HG02642 (cell line): ENCODE measurements at regions not wholly inside any gene's neighbourhood (a gene's known extent, or its start where the extent isn't known, plus 50 kb on each side); places are given as distances from the start of the nearest gene placed in this dataset.
"Not testable (repeated sequence)": the region's sequence is repeated elsewhere in the genome, so short reads cannot be mapped to it uniquely, and the experiment has no call there.

Experiments
- ATAC-seq: cut with Tn5 transposase; IDR thresholded peaks from one replicate; pipeline ENCODE4 v1.9.1; 2021; ENCODE audit warnings: mild to moderate bottlenecking; ENCODE audit not compliant: unreplicated experiment, poor library complexity

GRCh38 chr10:9038146-9038714 is 983.7 kb downstream of the GATA3 start:
- ATAC-seq = no peak

DNA sequence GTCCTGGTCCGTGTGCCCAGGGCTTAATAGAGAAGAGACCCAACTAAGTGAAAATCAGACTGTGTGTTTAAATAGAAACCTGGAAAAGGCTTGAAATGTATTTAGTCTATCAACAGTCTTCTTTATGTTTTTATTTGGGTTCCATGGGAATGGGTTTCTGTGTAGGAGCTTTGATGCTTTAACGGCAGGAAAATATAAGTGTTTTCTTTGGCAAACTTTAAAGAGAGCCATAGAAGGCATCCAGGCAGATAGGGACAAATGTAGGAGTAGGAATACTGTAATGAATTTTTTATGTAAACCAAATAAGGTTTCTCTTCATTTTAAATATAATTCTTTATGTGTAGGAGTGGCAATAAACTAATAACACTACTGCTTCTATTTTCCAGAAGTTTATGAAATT is 989.0 kb downstream of the GATA3 start:
- ATAC-seq = no peak

- ATAC-seq = no peak
Observed at GRCh38 chr10:9045311-9045710, 990.8 kb downstream of the GATA3 start.

- no peak for ATAC-seq
Observed at GRCh38 chr10:9051328-9051974, 997.0 kb downstream of the GATA3 start.

- no peak for ATAC-seq
Observed at GRCh38 chr10:9052767-9053166, 998.3 kb downstream of the GATA3 start.

- ATAC-seq = no peak
Observed at GRCh38 chr10:9056521-9056920, 1002.0 kb downstream of the GATA3 start.

DNA sequence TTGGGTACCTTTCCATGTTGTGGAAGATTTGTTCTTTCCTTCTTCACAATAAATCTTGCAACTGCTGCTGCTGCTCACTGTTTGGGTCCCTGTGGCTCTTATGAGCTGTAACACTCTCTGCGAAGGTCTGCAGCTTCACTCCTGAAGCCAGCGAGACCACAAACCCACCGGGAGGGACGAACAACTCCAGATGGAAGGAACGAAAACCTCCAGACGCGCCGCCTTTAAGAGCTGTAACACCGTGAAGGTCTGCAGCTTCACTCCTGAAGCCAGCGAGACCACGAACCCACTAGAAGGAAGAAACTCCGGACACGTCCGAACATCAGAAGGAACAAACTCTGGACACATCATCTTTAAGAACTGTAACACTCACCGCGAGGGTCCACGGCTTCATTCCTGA is 1002.8 kb downstream of the GATA3 start:
- not testable (repeated sequence) for ATAC-seq

DNA sequence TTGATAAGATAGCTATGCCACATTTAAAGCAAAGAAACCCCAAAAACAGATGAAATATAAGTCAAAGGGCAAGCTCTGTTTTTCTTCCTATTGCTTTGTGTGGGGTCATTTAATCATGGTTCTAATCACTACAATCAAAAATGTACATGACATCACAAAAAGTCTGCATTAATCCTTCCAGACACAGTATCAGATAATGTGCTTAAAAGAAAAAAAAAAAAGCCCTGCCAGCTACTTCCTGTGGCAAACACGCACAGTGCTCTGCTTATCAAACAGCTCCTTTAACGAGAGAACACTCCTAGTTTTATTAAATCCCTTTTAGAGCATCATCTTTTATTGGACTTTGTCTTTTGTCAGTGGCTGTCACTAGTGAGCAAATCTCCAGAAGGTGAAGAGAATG is 1005.8 kb downstream of the GATA3 start:
- no peak for ATAC-seq

DNA sequence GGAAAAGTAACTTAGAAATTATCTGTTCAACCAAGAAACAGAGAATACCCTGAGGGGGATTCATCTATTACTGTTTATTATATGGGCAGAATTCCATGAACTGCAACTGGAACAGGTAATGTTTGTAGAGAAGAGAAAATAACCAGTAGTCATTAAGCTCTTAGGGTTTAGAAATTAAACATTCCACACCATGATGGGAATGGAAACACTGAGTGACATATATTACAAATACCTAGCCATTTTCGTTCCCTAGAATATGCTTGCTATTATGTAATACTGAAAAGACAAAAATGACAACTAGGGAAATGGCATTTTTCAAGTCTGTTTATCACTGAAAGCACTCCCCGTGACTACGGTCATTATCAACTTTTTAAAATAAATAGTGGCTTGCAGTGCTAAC is 1007.4 kb downstream of the GATA3 start:
- ATAC-seq = no peak

DNA sequence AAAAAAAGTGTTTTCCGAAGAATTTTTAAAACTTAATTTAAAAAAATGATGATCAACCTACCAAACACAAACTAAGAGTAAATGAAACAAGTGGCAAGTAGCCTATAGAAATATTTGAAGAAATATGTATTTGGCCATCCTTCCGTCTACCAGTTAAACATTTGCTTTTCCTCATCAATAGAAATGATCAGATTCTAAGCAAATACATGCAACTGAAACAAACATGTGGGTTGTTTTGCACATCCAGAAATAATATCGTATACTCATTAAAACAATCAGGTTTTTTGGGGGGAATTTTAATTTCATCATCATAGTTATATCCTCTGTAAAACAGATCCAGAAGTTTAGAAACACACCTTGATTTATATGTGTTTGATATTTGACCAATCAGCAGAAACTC is 1011.7 kb downstream of the GATA3 start:
- ATAC-seq = no peak

- no peak for ATAC-seq
Observed at GRCh38 chr10:9068003-9068402, 1013.5 kb downstream of the GATA3 start.

- ATAC-seq = no peak
Observed at GRCh38 chr10:9069136-9069535, 1014.6 kb downstream of the GATA3 start.

- ATAC-seq = no peak
Observed at GRCh38 chr10:9075420-9075819, 1020.9 kb downstream of the GATA3 start.

DNA sequence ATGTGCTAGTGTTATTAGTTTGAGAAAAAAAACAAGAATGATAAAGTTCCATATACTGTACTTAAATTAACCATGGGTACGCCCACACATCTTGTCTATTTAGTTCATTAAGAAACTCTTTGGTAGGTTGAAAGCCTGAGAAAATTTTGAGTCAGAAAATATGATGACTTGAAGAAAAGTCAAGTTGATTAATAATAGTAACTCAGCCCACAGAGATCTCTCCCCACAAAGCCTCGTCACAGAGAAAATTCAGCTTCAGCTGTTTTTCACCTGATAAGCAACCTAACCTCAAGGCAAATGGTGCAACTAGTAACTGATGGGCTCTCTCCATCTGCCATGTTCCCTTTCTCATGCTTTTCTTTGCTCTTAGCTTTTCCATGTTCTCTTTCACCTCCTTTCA is 1021.6 kb downstream of the GATA3 start:
- ATAC-seq = no peak

DNA sequence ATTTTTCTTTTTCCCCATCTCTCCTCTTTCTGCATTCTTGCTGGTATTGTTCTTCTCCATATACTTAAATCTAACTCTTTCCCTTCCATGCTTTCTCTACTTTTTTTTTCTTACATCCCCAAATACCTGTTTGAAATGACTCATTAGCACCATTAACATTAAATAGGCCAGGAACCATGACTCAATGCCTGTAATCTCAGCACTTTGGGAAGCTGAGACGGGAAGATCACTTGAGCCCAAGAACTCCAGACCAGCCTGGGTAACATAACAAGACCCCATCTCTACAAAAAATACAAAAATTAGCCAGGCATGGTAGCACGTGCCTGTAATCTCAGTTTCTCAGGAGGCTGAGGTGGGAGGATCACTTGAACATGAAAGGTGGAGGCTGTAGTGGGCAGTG is 1026.8 kb downstream of the GATA3 start:
- no peak for ATAC-seq

- ATAC-seq = no peak
Observed at GRCh38 chr10:9081961-9082360, 1027.5 kb downstream of the GATA3 start.

GRCh38 chr10:9091530-9092093 is 1037.1 kb downstream of the GATA3 start:
- ATAC-seq = no peak

DNA sequence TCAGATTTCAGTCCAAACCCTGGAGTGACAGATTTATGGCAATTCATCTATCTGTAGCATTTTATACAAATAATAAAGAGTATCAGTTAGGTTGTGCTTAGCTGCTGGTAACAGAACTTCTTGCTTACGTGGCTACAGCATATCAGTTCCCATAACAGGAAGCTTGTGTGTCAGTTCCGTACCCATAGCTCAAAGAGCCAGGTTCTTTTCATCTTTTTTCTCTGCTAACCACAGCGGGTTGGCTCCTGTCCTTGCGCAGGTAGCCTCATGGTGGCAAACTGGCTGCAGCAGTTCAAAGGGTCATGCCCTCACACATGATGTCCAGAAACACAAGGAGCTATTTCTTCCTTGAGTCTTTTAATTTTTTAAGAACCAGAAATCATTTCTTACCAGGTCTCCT is 1041.8 kb downstream of the GATA3 start:
- ATAC-seq = no peak

DNA sequence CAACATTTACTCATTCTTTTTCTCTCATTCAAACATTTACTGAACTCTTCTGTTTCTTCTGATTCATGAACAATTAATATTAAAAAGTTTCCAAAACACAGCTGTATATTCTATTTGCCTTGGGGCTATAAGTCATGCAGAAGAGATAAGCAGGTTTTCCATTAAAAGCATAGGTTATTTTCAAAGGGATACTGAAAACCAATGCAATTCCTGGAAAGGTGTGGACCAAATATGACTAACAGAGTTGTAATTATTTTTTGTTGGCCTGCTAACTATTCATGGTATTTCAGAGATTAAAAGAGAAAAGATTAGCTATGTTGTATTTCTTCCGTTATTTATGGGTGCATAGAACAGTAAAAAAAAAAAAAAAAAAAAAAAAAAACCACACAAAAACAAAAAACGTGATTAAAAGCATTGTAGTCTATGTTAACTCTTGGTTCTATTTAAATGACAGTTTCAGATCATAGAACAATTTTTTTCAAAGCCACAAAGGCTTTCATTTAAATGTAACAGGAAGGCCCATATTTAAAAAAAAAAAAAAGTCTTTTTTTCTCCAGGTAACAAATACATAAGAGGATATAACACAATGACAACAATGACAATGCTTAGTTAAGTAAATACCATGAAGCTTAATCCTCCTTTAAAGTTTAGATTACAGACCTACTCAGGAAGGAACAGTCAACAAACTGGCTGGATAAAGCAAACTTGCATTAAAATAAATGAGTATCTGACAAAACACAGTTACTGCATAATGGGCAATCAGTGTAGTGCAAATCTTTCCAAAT is 1042.9 kb downstream of the GATA3 start:
- ATAC-seq = no peak

DNA sequence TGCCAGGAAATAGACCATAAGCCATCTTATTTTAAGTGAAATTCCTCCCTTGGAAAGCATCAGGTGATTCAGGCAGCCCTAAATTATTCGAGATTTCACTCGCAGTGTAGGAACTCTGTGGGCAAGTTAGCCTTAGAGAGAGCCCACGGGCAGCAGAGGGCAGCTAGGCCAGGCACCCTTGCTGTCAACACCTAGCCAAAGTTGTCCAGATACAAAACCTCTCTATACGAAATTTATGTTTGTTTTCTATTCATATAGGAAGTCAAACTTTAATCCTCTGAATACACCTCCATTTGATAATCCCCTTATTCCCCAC is 1043.5 kb downstream of the GATA3 start:
- no peak for ATAC-seq

DNA sequence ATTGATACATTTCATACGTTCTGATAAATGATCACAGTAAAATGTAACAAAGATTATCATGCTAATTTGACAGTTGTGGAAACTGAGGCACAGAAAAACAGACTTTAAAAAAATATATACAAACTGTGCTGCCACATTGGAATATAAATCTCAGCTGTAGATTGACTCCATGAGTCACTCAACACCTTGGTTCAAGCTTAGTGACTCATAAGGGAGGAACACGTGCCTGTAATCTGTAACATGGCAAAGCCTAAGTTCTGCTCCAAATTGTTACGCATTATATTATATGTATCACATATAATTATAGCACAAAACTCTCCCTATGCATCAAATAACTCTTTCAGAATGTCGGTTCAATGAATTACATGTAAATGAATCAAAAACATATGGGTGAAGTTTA is 1047.5 kb downstream of the GATA3 start:
- ATAC-seq = no peak

DNA sequence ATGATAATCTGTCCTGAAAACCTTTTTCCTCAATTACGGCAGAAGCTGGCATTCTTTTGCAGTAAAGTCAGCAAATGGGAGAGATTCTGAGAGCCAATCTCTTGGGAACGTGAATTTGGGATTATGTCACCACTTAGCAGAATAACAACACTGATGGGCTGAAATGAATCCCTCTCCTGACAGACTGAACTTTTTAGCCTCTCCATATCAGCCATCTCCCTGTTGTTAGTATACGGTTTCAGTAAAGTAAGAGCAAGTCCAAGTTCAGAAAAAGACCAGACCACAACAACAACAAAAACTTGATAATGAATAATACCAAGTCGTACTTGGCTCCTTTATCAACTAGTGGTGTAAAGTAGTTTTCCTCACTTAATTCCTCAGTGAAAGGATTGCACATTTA is 1048.8 kb downstream of the GATA3 start:
- no peak for ATAC-seq
